GM18505 (cell line): ENCODE measurements at regions not wholly inside any gene's neighbourhood (a gene's known extent, or its start where the extent isn't known, plus 50 kb on each side); places are given as distances from the start of the nearest gene placed in this dataset.
"Not testable (repeated sequence)": the region's sequence is repeated elsewhere in the genome, so short reads cannot be mapped to it uniquely, and the experiment has no call there.

ENCODE experiments used
- ATAC-seq: cut with Tn5 transposase; IDR thresholded peaks from one replicate; pipeline ENCODE4 v1.9.1; 2021; ENCODE audit not compliant: unreplicated experiment
- POLR2A ChIP-seq: IDR thresholded peaks from 4 replicates; pipeline ENCODE4 v1.6.1; 2011; ENCODE audit warnings: borderline replicate concordance; ENCODE audit not compliant: insufficient read depth, insufficient read length; ENCODE audit errors: extremely low read depth

- no peak for ATAC-seq
- TF ChIP-seq POLR2A, result no peak
These were observed 53.5 kb downstream of the FSCB start for GRCh38 chr14:44453433-44454171.

DNA sequence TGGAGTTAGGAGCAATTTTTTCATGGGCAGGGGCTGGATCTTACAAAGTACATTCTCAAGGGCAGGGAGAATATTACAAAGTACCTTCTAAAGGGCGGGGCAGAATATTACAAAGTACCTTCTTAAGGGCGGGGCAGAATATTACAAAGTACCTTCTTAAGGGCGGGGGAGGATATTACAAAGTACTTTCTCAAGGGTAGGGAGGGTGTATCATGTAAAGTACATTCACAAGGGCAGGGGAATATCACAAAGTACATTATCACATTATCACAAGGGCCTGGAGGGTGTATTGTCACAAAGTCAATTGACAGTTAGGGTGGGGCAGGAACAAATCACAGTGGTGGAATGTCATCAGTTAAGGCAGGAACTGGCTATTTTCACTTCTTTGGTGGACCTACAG lies 56.9 kb downstream of the FSCB start:
- ATAC-seq, result not testable (repeated sequence)

GRCh38 chr14:44449680-44450079 lies 57.4 kb downstream of the FSCB start:
- no peak for ATAC-seq
- TF ChIP-seq POLR2A, result no peak

DNA sequence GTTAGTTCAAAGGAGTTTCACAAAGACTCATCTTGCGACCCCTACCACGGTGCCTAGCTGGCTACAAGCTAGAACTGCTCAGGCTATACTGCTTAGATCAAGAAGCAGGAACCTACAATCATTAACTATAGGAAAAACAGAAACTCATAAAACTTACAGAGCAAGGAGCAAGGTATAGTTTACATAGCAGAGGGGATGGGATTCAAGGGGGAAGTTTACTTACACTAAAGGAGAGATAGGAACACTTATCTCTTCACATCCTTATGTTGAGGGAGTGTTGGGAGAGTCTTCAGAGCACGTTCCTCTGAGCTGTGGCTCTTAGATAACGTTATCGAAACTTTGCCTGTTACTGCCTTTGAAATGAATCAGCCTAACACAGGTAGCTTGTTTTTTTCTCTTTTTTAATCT lies 58.1 kb downstream of the FSCB start:
- no peak for ATAC-seq

DNA sequence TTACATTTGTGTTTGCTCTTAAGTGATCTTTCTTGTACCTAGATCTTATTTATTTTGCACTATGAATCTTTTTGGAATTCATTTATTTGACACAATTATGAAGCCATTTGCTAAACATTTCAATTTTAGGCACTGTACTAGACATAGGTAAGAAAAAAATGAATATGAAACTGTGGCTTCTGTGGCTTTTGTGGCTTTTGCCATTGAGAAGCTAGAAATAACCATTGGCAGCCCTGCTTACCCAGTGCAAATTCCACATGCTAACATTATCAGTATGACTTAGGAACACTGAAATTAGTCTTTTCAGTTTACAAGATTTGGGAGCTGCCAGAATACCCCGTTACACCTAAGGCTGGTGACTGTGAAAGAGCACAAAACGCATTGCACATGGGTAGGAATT lies 60.1 kb downstream of the FSCB start:
- no peak for ATAC-seq
- no peak for TF ChIP-seq POLR2A

More for the DNA sequence above, 58.1 kb downstream of the FSCB start:
- TF ChIP-seq POLR2A, result no peak

- no peak for TF ChIP-seq POLR2A
- ATAC-seq, result no peak
These were observed 62.6 kb downstream of the FSCB start for GRCh38 chr14:44444454-44444853.

DNA sequence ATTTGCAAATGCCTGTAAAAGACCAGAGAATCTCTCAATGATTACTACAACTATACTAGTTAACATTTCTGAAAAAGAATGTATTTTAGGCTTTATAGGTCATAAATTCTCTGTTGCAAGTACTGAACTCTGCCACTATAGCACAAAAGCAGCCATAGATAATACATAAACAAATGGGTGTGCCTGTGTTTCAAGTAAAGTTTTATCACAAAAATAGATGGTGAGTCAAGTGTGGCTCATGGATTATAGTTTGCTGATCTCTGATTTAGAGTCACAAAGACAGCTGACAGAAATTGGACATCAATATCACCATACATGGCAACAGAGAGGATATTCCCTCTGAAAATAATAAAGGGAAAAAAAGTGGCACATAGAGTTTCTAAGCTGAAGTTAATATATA lies 68.1 kb downstream of the FSCB start:
- ATAC-seq, result no peak
- TF ChIP-seq POLR2A, result no peak

DNA sequence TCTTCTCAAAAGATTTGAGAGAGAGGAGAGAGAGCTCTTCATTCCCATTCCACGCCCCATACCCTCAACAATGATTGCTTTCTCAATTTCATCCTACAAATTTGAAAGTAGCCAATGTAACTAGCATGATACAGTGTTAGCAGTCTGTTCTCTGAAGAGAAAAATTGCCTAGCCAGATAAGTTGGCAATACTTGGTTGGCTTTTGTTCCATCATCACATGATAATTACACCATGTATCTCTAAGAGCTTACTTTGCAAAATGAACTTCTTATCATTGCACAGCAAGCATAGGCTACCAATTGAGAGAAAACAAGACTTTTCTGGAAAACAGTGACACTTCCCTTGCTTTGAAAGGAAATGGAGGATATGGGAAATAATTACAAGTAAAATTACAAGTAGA lies 68.9 kb downstream of the FSCB start:
- no peak for TF ChIP-seq POLR2A
- ATAC-seq, result no peak

GRCh38 chr14:44436458-44436857 lies 70.6 kb downstream of the FSCB start:
- TF ChIP-seq POLR2A, result no peak
- no peak for ATAC-seq

- ATAC-seq, result no peak
- no peak for TF ChIP-seq POLR2A
These were observed 78.7 kb downstream of the FSCB start for GRCh38 chr14:44428231-44428945.

DNA sequence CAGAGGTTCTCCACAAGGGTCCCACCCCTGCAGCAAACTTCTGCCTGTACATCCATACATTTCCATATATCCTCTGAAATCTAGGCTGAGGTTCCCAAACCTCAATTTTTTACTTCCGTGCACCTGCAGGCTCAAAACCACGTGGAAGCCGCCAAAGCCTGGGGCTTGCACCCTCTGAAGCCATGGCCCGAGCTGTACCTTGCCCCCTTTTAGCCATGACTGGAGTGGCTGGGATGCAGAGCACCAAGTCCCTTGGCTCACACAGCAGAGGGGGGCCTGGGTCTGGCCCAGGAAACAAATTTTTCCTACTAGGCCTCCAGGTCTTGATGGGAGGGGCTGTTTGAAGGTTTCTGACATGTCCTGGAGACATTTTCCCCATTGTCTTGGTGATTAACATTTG lies 84.4 kb downstream of the FSCB start:
- ATAC-seq, result no peak
- no peak for TF ChIP-seq POLR2A

GRCh38 chr14:44420226-44420625 lies 86.9 kb downstream of the FSCB start:
- ATAC-seq, result no peak
- no peak for TF ChIP-seq POLR2A

DNA sequence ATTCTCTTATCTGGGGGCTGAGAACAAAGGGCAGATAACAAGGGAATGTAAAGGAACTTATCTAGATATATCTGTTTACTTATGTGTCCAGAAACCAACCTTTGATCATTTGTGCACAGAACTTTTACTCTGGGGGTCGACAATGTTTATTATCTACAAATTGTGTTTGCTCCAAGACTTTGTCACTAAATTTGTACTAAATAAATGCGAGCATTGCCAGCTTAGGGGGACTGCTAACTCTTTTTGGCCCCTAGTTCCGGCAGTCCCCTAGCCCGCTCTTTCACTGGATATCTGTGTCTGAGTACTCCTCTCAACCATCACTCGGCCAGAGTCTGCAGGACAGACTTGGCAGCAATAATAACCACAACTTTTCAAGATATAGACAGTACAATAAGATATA lies 88.2 kb downstream of the FSCB start:
- TF ChIP-seq POLR2A, result no peak
- no peak for ATAC-seq

- no peak for TF ChIP-seq POLR2A
- ATAC-seq, result no peak
These were observed 89.3 kb downstream of the FSCB start for GRCh38 chr14:44417809-44418208.
